NAMALWA (cell line): ENCODE measurements at regions not wholly inside any gene's neighbourhood (a gene's known extent, or its start where the extent isn't known, plus 50 kb on each side); places are given as distances from the start of the nearest gene placed in this dataset.

Experiments
- DNase-seq: peaks from one replicate; pipeline ENCODE4 v3.0.0-alpha.2; 2015; ENCODE audit warnings: low spot score

GRCh38 chr18:27752944-27753343 lies 424.0 kb downstream of the CDH2 start:
- no peak for DNase-seq

DNA sequence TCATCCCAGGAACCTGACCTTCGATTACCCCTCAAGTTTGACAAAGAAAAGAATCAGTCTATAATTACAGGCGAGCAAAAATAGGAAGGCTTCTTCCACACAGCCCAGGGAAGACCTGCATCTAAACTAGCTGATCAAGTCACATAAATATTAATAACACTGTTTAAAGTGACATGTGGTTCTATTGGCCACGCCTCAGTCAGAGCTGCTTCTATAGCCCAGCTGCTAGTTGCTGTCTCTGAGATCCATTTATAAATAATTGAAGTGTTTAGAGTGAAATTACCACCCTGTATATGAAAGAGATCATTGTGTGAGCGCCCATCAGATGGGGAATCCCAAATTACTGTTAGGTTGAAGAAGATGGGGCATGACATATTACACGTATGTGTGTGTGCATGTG lies 426.0 kb downstream of the CDH2 start:
- DNase-seq = no peak

GRCh38 chr18:27750014-27750413 lies 426.9 kb downstream of the CDH2 start:
- DNase-seq = peak; percentile 48

DNA sequence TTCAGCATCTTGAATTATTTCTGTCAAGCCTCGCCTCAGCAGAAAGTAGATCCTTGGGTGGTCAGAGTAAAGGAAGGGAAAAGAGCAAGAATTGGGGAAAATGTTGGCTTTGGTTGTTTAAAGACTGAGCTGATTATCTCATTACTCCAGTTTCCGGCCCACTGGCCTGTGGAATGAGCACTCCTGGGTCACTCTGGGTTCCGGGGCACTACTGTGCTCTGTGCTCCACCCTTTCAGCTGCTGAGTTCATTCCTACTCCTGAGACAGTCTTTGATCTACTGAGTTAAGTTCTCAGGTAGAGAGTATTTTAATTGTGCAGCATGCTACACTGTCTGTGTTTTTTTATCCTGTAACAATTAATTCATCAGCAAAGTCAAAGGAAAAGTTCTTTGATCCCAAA lies 427.7 kb downstream of the CDH2 start:
- DNase-seq = no peak

DNA sequence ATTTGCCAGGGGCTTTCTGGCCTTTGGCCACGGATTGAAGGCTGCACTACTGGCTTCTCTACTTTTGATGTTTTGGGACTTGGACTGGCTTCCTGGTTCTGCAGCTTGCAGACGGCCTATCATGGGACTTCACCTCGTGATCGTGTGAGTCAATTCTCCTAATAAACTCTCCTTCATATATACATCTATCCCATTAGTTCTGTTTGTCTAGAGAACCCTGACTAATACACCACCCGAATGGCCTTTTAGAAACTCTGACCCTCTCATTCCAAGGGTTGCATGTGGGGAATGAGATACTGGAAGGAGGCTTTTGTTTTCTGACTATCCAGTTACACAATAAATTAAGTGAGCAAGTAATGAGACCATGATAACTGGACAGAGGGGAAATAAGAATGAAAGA lies 430.7 kb downstream of the CDH2 start:
- DNase-seq = no peak

DNA sequence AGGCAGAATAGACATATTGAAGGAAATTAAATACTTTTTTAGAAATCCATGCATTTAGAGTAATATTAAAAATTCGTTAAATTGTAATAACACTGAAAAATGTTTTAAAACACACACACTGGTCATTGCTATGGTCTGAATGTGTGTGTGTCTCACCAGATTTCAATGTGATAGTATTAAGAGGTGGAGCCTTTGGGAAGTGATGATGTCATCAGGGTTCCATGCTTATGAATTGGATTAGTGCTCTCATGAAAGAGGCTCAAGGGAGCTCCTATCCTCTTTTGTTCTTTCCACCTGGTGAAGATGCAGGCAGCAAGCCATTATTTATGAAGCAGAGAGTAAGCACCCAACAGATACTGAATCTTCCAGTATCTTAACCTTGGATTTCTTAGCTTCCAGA lies 441.8 kb downstream of the CDH2 start:
- no peak for DNase-seq

DNA sequence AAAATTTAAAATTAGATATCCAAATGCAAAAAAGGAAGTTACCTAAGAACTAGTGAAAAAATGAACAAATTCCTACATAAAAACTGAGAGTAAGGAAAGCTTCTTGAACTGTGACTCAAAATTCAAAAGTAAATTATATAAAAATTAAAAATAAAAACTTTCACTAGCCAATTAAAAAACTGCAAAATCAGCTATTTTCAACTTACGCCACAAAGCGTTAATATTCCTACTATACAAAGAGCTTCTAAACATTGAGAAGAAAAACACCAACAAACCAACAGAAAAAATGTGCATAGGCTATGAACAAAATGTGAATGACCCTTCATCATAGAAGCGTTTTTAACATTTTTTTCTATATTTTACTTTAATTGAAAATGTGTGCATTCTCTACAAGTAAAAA lies 445.7 kb downstream of the CDH2 start:
- no peak for DNase-seq

GRCh38 chr18:27728659-27729058 lies 448.3 kb downstream of the CDH2 start:
- DNase-seq = no peak

- no peak for DNase-seq
Measured at GRCh38 chr18:27724362-27724761, 452.6 kb downstream of the CDH2 start.

- no peak for DNase-seq
Measured at GRCh38 chr18:27723168-27723567, 453.8 kb downstream of the CDH2 start.

DNA sequence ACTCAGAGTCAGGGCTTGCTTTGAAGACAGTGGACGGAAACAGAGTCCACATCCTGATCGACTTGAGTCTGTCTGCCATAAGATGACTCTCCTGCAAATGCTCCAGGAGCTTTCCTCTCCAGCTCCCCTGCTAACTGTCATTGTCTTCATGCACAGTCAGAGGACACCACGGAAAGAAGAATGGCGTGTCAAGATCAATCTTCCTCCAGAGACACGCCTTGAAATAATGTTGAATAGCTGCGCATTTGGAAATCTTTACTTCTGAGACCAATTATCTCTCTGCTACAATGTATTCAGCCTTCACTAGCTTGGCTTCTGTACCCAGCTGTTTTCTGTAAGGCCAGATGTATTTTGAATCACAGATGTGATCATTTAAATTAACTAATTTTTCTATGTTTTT lies 457.2 kb downstream of the CDH2 start:
- no peak for DNase-seq

- DNase-seq = no peak
Measured at GRCh38 chr18:27717816-27718215, 459.1 kb downstream of the CDH2 start.

DNA sequence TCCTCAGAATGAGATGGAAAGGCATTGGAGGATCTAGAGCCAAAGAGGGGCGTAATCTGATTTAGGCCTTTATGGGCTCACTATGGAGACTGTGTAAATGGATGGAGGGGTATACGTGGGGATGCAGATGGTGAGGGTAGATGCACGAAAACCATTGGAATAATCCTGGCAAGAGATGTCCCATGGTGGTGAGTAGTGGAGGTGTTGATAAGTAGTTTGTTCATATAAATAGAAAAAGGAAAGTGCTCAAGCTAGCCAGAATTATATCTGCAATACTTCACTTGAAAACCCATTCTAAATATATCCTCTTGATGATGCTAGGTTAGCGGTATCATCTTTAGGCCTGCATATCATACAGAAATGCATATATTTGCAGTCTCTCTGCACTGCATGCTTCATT lies 459.7 kb downstream of the CDH2 start:
- DNase-seq = no peak

DNA sequence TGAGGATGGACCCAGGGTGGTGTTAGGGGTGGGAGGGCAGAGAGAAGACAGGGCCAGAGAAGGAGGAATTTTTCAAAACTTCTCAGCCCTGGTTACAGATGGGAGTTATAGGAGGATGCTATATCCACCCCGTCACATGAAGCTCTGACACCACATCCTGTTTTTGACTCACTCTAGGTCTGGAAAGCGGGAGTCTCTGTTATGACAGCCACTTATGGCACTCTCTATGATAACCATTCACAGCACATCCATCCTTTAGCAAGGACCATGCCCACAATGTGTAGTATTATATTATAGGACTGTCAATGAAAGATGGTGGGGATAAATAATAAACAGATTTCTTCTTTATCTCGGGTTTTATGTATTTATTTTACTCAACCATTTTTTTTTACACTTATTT lies 461.2 kb downstream of the CDH2 start:
- DNase-seq = no peak

- no peak for DNase-seq
Measured at GRCh38 chr18:27713738-27714095, 463.2 kb downstream of the CDH2 start.

DNA sequence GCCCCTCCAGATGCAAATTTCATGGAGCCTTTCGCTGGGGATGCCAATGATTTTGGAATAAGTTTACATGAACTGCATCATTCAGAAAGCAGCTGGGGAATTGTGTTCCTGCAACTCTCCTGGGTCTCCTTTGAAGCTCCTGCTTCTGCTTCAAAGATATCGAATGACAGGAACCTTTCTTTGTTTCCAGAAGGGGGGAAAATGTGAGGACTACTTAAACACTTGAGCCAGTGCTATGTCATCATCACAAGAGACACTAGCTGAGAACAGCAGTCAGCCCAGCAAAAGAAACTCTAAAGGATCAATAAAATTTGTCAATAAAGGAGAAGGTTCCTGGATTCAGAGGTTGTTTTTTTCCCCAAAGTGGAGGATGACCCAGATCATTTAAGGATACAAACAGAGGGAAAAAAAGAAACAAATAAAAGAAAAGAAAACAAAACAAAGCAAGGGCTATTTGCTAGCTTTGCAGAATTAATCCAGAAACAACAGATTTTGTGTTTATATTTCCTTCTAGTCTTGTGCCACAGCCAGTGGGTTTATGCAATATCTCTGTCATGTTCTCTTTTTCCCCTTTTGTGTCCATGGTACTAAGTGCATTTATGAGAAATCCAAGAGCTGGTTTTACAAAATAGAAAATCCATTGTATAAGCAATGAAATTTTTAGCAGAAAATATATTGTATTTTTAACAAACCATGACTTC lies 463.7 kb downstream of the CDH2 start:
- DNase-seq = no peak

GRCh38 chr18:27712066-27712465 lies 464.9 kb downstream of the CDH2 start:
- no peak for DNase-seq

GRCh38 chr18:27711382-27711781 lies 465.5 kb downstream of the CDH2 start:
- no peak for DNase-seq

DNA sequence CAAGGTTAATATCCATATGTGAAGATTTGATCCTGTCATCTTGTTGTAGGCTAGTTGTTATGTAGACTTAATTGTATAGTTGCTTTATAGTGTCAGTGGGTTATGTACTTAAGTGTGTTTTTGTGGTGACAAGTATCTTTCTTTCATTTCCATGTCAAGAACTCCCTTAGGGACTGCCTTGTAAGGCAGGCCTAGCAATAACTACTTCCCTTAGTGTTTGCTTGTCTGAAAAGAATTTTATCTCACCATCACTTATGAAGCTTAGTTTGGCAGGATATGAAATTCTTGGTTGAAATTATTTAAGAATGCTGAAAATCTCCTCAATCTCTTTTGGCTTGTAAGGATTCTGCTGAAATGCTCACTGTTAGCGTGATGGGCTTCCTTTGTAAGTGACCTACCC lies 467.6 kb downstream of the CDH2 start:
- DNase-seq = no peak

DNA sequence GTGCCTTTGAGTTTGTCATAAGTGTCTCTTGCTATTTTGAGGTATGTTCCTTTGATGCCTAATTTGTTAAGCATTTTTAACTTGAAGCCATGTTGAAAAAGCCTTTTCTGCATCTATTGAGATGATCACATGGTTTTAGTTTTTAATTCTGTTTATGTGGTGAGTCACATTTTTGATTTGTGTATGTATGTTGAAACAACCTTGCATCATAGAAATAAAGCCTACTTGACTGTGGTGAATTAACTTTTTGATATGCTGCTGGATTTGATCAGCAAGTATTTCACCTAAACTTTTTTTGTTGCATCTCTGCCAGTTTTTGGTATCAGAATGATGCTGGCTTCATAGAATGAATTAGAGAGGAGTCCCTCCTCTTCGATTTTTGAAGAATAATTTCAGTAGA lies 469.7 kb downstream of the CDH2 start:
- no peak for DNase-seq

DNA sequence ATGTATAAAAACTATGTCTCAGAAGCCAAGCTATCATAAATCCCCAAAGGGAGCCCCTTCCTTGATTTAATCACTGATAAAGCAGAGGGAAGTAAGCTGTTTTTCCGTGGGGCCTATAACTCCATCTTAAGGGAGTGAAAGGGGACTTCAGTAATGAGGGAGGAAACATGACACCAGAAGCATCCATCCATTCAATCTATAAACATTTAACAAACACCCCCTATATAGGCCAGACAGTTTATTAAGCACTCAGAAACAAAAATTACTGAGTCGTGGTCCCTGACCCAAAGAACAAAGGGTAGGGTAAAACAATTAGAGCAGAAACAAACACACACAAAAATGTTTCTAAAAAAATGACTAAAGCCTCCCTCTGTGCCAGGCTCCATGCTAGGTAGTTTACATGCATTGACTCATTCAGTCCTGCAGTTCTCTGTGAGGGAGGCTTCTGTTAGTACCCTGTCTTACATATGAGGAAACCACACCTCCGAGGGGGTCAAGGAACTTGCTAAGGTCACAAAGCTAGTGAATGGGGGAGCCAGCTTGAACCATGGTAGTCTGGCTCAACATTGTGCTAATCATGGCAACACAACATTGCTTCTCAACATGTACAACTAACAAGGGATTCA lies 472.1 kb downstream of the CDH2 start:
- DNase-seq = no peak

DNA sequence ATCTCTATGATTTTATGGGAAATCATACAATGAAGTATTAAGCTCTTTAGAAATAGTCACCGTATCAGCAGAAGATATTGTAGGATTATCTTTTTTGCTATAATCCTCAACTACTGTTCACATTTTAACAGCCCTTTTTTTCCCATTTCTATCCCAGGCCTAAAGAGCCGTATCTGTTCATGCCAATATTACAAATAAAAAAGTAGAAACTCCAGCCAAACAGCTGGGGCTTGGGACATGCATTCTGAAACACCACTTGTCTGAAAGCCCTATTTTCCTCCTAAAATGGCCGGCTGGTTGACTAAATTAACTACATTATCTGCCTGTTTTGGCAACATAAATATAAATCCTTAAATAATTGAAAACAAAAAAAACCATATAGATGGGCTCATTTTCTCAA lies 477.8 kb downstream of the CDH2 start:
- DNase-seq = no peak

GRCh38 chr18:27696148-27696547 lies 480.8 kb downstream of the CDH2 start:
- DNase-seq = no peak

DNA sequence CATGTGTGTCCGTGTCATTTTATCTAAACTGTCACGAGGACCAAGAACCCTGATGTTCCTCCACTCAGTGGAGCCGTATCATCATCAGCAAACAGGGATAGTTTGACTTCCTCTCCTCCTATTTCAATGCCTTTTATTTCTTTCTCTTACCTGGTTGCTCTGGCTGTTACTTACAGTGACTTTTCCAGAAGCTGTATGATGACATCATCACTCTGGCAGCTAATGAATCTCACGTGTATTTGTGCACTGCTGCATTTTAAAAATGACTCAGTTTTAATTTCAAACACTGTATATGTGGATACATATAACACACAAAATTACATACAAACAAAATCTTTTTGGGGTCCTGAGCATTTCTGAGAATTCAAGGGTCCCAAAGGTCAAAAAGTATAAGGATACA lies 481.4 kb downstream of the CDH2 start:
- DNase-seq = no peak
